ENCODE measurements at regions not wholly inside any gene's neighbourhood (a gene's known extent, or its start where the extent isn't known, plus 50 kb on each side); places are given as distances from the start of the nearest gene placed in this dataset.

DNA sequence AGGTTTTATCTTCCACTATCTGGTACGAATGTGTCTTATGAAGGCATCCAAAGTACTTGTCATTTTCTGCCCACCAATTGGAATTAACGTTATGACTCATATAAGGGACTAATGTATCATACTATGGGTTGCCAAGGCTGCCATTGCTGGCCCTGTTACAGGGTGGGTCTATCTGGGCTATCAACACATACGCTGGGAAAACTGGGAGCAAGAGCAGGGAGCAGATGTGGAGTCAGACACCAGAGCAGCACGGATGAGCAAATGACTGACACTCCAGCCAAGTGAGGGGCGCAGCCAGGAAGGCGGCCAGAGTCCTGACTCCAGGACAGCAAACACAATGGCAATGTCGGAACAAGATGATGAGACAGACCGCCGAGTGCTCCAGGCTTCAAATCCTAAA, 145.9 kb downstream of the COPS8 start:
- Histone ChIP-seq H3K9ac (replicated peaks; ENCODE audit: extremely low read depth, insufficient read depth, low read length) (no peak overlapping the region), H4K20me1 (replicated peaks; ENCODE audit: control insufficient read depth, extremely low read depth, insufficient read depth, low read length) (no peaks in the 10 kb centered on the region), H3K9me1 (replicated peaks; ENCODE audit: control insufficient read depth, extremely low read depth, insufficient read depth, low read length) (no peaks in the 10 kb centered on the region), H3K79me2 (ENCODE audit: control insufficient read depth, insufficient read depth, low read length) (no peaks in the 10 kb centered on the region), H3K4me1 (ENCODE audit: control insufficient read depth, extremely low read depth, insufficient read depth, low read length) (peaks cover 9% of the 10 kb centered on the region), H2AFZ (ENCODE audit: low read depth, low read length) (no peak overlapping the region), H3K4me2 (ENCODE audit: insufficient read depth, low read length) (no peak overlapping the region), H3K27me3 (ENCODE audit: control insufficient read depth in 2 of 2, insufficient read depth in 2 of 2, low read length in 2 of 2) (peaks cover 3 to 5% of the 10 kb centered on the region in 2 experiments), H3K4me3 (replicated peaks in 1 of 3; ENCODE audit: insufficient read depth in 1 of 3, low read depth in 1 of 3, low read length in 3 of 3) (no peak overlapping the region), H3K9me3 (replicated peaks; ENCODE audit: control insufficient read depth, insufficient read depth, low read length) (no peaks in the 10 kb centered on the region), H3K27ac (ENCODE audit: insufficient read depth, low read depth, low read length) (no peak overlapping the region), H3K36me3 (ENCODE audit: control insufficient read depth in 2 of 2, extremely low read depth in 1 of 2, insufficient read depth in 2 of 2, low read length in 2 of 2) (no peaks in the 10 kb centered on the region)
- POLR2A ChIA-PET, result no interaction called here
- no TSS peak for BruUV-seq (replicated peaks)
- no peak for TF ChIP-seq POLR2AphosphoS5 (IDR thresholded peaks at IDR 0.05; ENCODE audit: insufficient read depth, low read depth, low read length)
- TF ChIP-seq, protein P1, sequence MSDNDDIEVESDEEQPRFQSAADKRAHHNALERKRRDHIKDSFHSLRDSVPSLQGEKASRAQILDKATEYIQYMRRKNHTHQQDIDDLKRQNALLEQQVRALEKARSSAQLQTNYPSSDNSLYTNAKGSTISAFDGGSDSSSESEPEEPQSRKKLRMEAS (IDR thresholded peaks at IDR 0.05; ENCODE audit: insufficient read depth, insufficient read length), result no peak
- TF ChIP-seq, protein P2, sequence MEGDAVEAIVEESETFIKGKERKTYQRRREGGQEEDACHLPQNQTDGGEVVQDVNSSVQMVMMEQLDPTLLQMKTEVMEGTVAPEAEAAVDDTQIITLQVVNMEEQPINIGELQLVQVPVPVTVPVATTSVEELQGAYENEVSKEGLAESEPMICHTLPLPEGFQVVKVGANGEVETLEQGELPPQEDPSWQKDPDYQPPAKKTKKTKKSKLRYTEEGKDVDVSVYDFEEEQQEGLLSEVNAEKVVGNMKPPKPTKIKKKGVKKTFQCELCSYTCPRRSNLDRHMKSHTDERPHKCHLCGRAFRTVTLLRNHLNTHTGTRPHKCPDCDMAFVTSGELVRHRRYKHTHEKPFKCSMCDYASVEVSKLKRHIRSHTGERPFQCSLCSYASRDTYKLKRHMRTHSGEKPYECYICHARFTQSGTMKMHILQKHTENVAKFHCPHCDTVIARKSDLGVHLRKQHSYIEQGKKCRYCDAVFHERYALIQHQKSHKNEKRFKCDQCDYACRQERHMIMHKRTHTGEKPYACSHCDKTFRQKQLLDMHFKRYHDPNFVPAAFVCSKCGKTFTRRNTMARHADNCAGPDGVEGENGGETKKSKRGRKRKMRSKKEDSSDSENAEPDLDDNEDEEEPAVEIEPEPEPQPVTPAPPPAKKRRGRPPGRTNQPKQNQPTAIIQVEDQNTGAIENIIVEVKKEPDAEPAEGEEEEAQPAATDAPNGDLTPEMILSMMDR (IDR thresholded peaks at IDR 0.05; ENCODE audit: extremely low read depth in 1 of 2, insufficient read depth in 1 of 2, low read depth in 1 of 2, low read length in 2 of 2), result no peak
- intact Hi-C loops (cut with micrococcal nuclease), result no loop called here
- CTCF ChIA-PET, result no interaction called here
- no peak for FAIRE-seq
- dilution Hi-C loops (cut with MboI; ENCODE audit: extremely low pct_ligation_motif_present, low sequenced_read_pairs), result no loop called here
- no peak for DNase-seq (ENCODE audit: low read depth, low spot score)

DNA sequence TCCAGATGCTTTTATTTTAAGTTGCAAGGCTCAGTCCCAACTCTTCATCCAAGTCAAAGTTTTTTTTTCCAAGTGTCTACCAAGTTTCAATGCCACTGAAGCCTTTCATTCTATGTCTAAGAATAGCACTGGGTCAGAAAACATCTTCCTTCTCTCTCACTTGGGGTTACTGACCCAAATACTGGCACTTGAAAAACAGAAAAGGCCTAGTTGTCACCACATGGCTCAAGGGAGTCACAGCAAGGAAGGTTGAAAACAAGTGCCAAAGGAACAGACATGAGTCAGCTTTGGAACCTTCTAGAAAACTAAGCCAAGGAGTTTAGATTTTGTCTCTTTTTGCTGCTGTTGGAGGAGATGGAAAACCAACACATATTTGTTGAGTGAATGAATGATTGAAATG, 146.5 kb downstream of the COPS8 start:
- Histone ChIP-seq H3K4me3 (replicated peaks in 1 of 3; ENCODE audit: insufficient read depth in 1 of 3, low read depth in 1 of 3, low read length in 3 of 3) (no peak overlapping the region), H3K27me3 (ENCODE audit: control insufficient read depth in 2 of 2, insufficient read depth in 2 of 2, low read length in 2 of 2) (peaks cover 3 to 5% of the 10 kb centered on the region in 2 experiments), H3K4me1 (ENCODE audit: control insufficient read depth, extremely low read depth, insufficient read depth, low read length) (peaks cover 9% of the 10 kb centered on the region), H2AFZ (ENCODE audit: low read depth, low read length) (no peak overlapping the region), H3K9me1 (replicated peaks; ENCODE audit: control insufficient read depth, extremely low read depth, insufficient read depth, low read length) (no peaks in the 10 kb centered on the region), H3K9me3 (replicated peaks; ENCODE audit: control insufficient read depth, insufficient read depth, low read length) (no peaks in the 10 kb centered on the region), H3K79me2 (ENCODE audit: control insufficient read depth, insufficient read depth, low read length) (no peaks in the 10 kb centered on the region), H3K27ac (ENCODE audit: insufficient read depth, low read depth, low read length) (no peak overlapping the region), H4K20me1 (replicated peaks; ENCODE audit: control insufficient read depth, extremely low read depth, insufficient read depth, low read length) (no peaks in the 10 kb centered on the region), H3K9ac (replicated peaks; ENCODE audit: extremely low read depth, insufficient read depth, low read length) (no peak overlapping the region), H3K4me2 (ENCODE audit: insufficient read depth, low read length) (no peak overlapping the region), H3K36me3 (ENCODE audit: control insufficient read depth in 2 of 2, extremely low read depth in 1 of 2, insufficient read depth in 2 of 2, low read length in 2 of 2) (no peaks in the 10 kb centered on the region)
- intact Hi-C loops (cut with micrococcal nuclease) (no loop called here), dilution Hi-C loops (cut with MboI; ENCODE audit: extremely low pct_ligation_motif_present, low sequenced_read_pairs) (no loop called here)
- TF ChIP-seq FOS (IDR thresholded peaks at IDR 0.05; ENCODE audit: borderline replicate concordance, insufficient read depth, low read length) (no peak), POLR2AphosphoS5 (IDR thresholded peaks at IDR 0.05; ENCODE audit: insufficient read depth, low read depth, low read length) (no peak), GATA2 (IDR thresholded peaks at IDR 0.05; ENCODE audit: insufficient read depth, insufficient read length, low read depth, low read length) (no peak), JUN (IDR thresholded peaks at IDR 0.05; ENCODE audit: borderline replicate concordance, insufficient read depth, insufficient read length, low read depth) (no peak), MYC (IDR thresholded peaks at IDR 0.05; ENCODE audit: low read depth, low read length) (no peak), EZH2 (IDR thresholded peaks at IDR 0.05; ENCODE audit: borderline replicate concordance, low read depth, low read length, severe bottlenecking) (no peak), POLR2A (IDR thresholded peaks at IDR 0.05; ENCODE audit: low read depth, low read length) (no peak)
- TF ChIP-seq, protein P2 (IDR thresholded peaks at IDR 0.05; ENCODE audit: extremely low read depth in 1 of 2, insufficient read depth in 1 of 2, low read depth in 1 of 2, low read length in 2 of 2), result no peak
- TF ChIP-seq, protein P1 (IDR thresholded peaks at IDR 0.05; ENCODE audit: insufficient read depth, insufficient read length), result no peak
- FAIRE-seq, result no peak
- ChIA-PET CTCF (no interaction called here), POLR2A (no interaction called here)
- no TSS peak for BruUV-seq (replicated peaks)
- no peak for DNase-seq (ENCODE audit: low read depth, low spot score)
